H1 (cell line): ENCODE measurements at regions not wholly inside any gene's neighbourhood (a gene's known extent, or its start where the extent isn't known, plus 50 kb on each side); places are given as distances from the start of the nearest gene placed in this dataset.

Experiments
- TBP ChIP-seq: IDR thresholded peaks from 2 replicates; pipeline ENCODE4 v1.6.1; 2011; ENCODE audit warnings: low read depth, low read length, improper control_type of control experiment
- YY1 ChIP-seq: IDR thresholded peaks from 2 replicates; pipeline ENCODE4 v1.6.1; 2011; ENCODE audit warnings: low read depth, mild to moderate bottlenecking, low read length

- TF ChIP-seq TBP (no peak), YY1 (no peak)
Measured at GRCh38 chr9:81748091-81748490, 58.7 kb upstream of the TLE1 start (continued).
